ENCODE measurements at regions not wholly inside any gene's neighbourhood (a gene's known extent, or its start where the extent isn't known, plus 50 kb on each side); places are given as distances from the start of the nearest gene placed in this dataset.
"Not testable (repeated sequence)": the region's sequence is repeated elsewhere in the genome, so short reads cannot be mapped to it uniquely, and the experiment has no call there.

- Histone ChIP-seq H3K27ac (no peak overlapping the region), H3K36me3 (no peaks in the 10 kb centered on the region), H3K9me3 (no peaks in the 10 kb centered on the region), H3K4me1 (no peaks in the 10 kb centered on the region), H3K4me3 (no peak overlapping the region), H3K27me3 (peaks cover 0 to 14% of the 10 kb centered on the region in 2 donors)
- DNase-seq (ENCODE audit: low spot score in 2 of 2): no peak
- intact Hi-C loops (cut with DNase I; ENCODE audit: low total_unique reads): no loop called here
- TF ChIP-seq CTCF (IDR thresholded peaks at IDR 0.05) (peak in 1 of 3 donors; percentile 11), POLR2A (IDR thresholded peaks at IDR 0.05) (no peak), POLR2AphosphoS5 (IDR thresholded peaks at IDR 0.05) (no peak)
Measured at GRCh38 chrX:37509349-37509748, 62.1 kb upstream of the LANCL3 start.

GRCh38 chrX:37516512-37516911 is 54.9 kb upstream of the LANCL3 start:
- H3K27ac ChIP-seq; H3K9me3 ChIP-seq; H3K4me3 ChIP-seq; DNase-seq (ENCODE audit: low spot score in 2 of 2); intact Hi-C loops (cut with DNase I; ENCODE audit: low total_unique reads); H3K4me1 ChIP-seq; H3K36me3 ChIP-seq: not testable (repeated sequence)
- peaks cover 0 to 12% of the 10 kb centered on the region in 2 donors for H3K27me3 ChIP-seq

GRCh38 chrX:37519261-37519660 is 52.2 kb upstream of the LANCL3 start:
- DNase-seq (ENCODE audit: low spot score in 2 of 2); H3K4me1 ChIP-seq; H3K36me3 ChIP-seq; H3K9me3 ChIP-seq; H3K27me3 ChIP-seq; H3K4me3 ChIP-seq; intact Hi-C loops (cut with DNase I; ENCODE audit: low total_unique reads); H3K27ac ChIP-seq: not testable (repeated sequence)

GRCh38 chrX:37520860-37521450 is 50.5 kb upstream of the LANCL3 start:
- not testable (repeated sequence) for H3K27ac ChIP-seq, H3K4me3 ChIP-seq, H3K36me3 ChIP-seq, H3K27me3 ChIP-seq, H3K9me3 ChIP-seq, H3K4me1 ChIP-seq
- DNase-seq (ENCODE audit: low spot score in 2 of 2): peak in 1 of 2 donors; percentile 39
- intact Hi-C loops (cut with DNase I; ENCODE audit: low total_unique reads): loop anchor here (5.0 kb wide), 1 partner anchor 401 kb away; no protein-coding TSS in a partner anchor

Data from breast epithelium (tissue), 4 donors.